Cardiac fibroblast (primary cell): ENCODE measurements at regions not wholly inside any gene's neighbourhood (a gene's known extent, or its start where the extent isn't known, plus 50 kb on each side); places are given as distances from the start of the nearest gene placed in this dataset.

ENCODE experiments used
- DNase-seq, 2 donors: peaks; one replicate each; pipeline versions ENCODE4 v3.0.0 to v3.0.0-alpha.2; 2010; ENCODE audit warnings: low read depth in 2 of 2
- H3K4me3 ChIP-seq, 2 donors: replicated peaks in 1 of 2; 1 replicate in 1 of 2; 2 replicates in 1 of 2; pipeline ENCODE4 v1.5.1; 2011; ENCODE audit warnings: low read depth in 2 of 2, low read length in 2 of 2, mild to moderate bottlenecking in 2 of 2, moderate library complexity in 1 of 2
- CTCF ChIP-seq: IDR thresholded peaks from one replicate; pipeline ENCODE4 v1.5.1; 2011; ENCODE audit warnings: low read depth, mild to moderate bottlenecking, low read length, inconsistent platforms

- H3K4me3 ChIP-seq, result no peak overlapping the region
- no peak for TF ChIP-seq CTCF
- DNase-seq, result no peak
These were observed 1029.0 kb upstream of the AGA start for GRCh38 chr4:178470996-178471784.

GRCh38 chr4:178471994-178472393 is 1029.8 kb upstream of the AGA start:
- no peak for TF ChIP-seq CTCF
- H3K4me3 ChIP-seq, result no peak overlapping the region
- DNase-seq, result no peak

GRCh38 chr4:178480105-178480504 is 1037.9 kb upstream of the AGA start:
- no peak for TF ChIP-seq CTCF
- DNase-seq, result no peak
- H3K4me3 ChIP-seq, result no peak overlapping the region

- TF ChIP-seq CTCF, result no peak
- no peak overlapping the region for H3K4me3 ChIP-seq
- DNase-seq, result no peak
These were observed 1038.6 kb upstream of the AGA start for GRCh38 chr4:178480881-178481280.

- DNase-seq, result no peak
- no peak overlapping the region for H3K4me3 ChIP-seq
- TF ChIP-seq CTCF, result no peak
These were observed 1039.3 kb upstream of the AGA start for GRCh38 chr4:178481564-178481963.

- no peak overlapping the region for H3K4me3 ChIP-seq
- no peak for TF ChIP-seq CTCF
- no peak for DNase-seq
These were observed 1080.8 kb upstream of the AGA start for GRCh38 chr4:178523038-178523437.
